ENCODE measurements at regions not wholly inside any gene's neighbourhood (a gene's known extent, or its start where the extent isn't known, plus 50 kb on each side); places are given as distances from the start of the nearest gene placed in this dataset.

DNA sequence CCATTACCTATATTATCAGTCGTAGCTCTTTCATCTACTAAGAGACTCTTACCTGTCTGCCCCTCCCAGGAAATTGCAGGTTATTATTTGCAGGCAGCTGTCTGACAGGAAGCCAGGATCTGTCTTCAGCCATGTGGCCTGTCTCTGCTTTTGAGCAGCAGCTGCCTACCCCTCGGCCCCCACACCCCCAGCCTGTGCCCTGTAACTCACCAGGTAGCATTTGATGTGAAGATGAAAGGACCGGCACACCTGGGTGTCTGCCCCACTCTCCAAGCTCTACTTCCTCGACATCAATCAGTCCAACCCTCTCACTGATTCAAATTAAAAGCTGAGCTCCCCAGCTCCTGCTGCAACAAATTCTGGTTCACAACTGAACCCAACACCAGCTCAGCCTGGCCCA, 197.2 kb upstream of the CTNNB1 start:
- Histone ChIP-seq H3K36me3 (ENCODE audit: insufficient read depth, low read length) (no peaks in the 10 kb centered on the region), H3K4me3 (ENCODE audit: low read length) (no peak overlapping the region), H3K9me3 (ENCODE audit: low read length) (no peaks in the 10 kb centered on the region), H3K4me1 (ENCODE audit: insufficient read depth, low read length) (peaks cover 14% of the 10 kb centered on the region), H3K27ac (ENCODE audit: low read depth, low read length) (no peak overlapping the region), H3K27me3 (ENCODE audit: insufficient read depth, low read length, poor library complexity, severe bottlenecking) (no peaks in the 10 kb centered on the region)
- CTCF ChIA-PET = no interaction called here
- Mint-ChIP-seq H3K9me3 (peaks cover 0 to 5% (median 0%) of the 10 kb centered on the region in 5 donors), H3K4me3 (no peak overlapping the region), H3K27me3 (peaks cover 3 to 10% of the 10 kb centered on the region in 2 donors), H3K4me1 (peaks cover 0 to 5% (median 4%) of the 10 kb centered on the region in 3 donors), H3K36me3 (no peaks in the 10 kb centered on the region), H3K27ac (peak overlapping the region in 1 of 8 donors; percentile 52)
- DNase-seq = peak in 1 of 5 donors; percentile 22
- POLR2A ChIA-PET = no interaction called here

GRCh38 chr3:41007399-41007798, 191.9 kb upstream of the CTNNB1 start:
- CTCF ChIA-PET = no interaction called here
- Mint-ChIP-seq H3K4me1 (peaks cover 0 to under 1% (median under 1%) of the 10 kb centered on the region in 3 donors), H3K27me3 (peaks cover 9 to 45% of the 10 kb centered on the region in 2 donors), H3K36me3 (peaks cover 0 to 3% (median 0%) of the 10 kb centered on the region in 3 donors), H3K9me3 (peaks cover 10 to 19% (median 16%) of the 10 kb centered on the region in 5 donors), H3K4me3 (no peak overlapping the region), H3K27ac (no peak overlapping the region)
- Histone ChIP-seq H3K27ac (ENCODE audit: low read depth, low read length) (no peak overlapping the region), H3K9me3 (ENCODE audit: low read length) (no peaks in the 10 kb centered on the region), H3K27me3 (ENCODE audit: insufficient read depth, low read length, poor library complexity, severe bottlenecking) (no peaks in the 10 kb centered on the region), H3K4me3 (ENCODE audit: low read length) (no peak overlapping the region), H3K4me1 (ENCODE audit: insufficient read depth, low read length) (peaks cover 5% of the 10 kb centered on the region), H3K36me3 (ENCODE audit: insufficient read depth, low read length) (no peaks in the 10 kb centered on the region)
- POLR2A ChIA-PET = no interaction called here
- DNase-seq = no peak

- Histone ChIP-seq H3K36me3 (ENCODE audit: insufficient read depth, low read length) (no peaks in the 10 kb centered on the region), H3K27me3 (ENCODE audit: insufficient read depth, low read length, poor library complexity, severe bottlenecking) (no peaks in the 10 kb centered on the region), H3K4me1 (ENCODE audit: insufficient read depth, low read length) (no peaks in the 10 kb centered on the region), H3K4me3 (ENCODE audit: low read length) (no peak overlapping the region), H3K27ac (ENCODE audit: low read depth, low read length) (no peak overlapping the region), H3K9me3 (ENCODE audit: low read length) (no peaks in the 10 kb centered on the region)
- Mint-ChIP-seq H3K27me3 (peaks cover 8 to 51% of the 10 kb centered on the region in 2 donors), H3K36me3 (peaks cover 0 to 3% (median 0%) of the 10 kb centered on the region in 3 donors), H3K4me3 (no peak overlapping the region), H3K27ac (no peak overlapping the region), H3K9me3 (peaks cover 10 to 17% (median 16%) of the 10 kb centered on the region in 5 donors), H3K4me1 (no peaks in the 10 kb centered on the region)
- ChIA-PET CTCF (interaction anchor here (1.1 to 1.3 kb wide), 2 partner anchors 12 to 15 kb away, joined by 3 read pairs; no protein-coding TSS in a partner anchor), POLR2A (no interaction called here)
- DNase-seq = no peak
Measured at GRCh38 chr3:41011854-41012253, 187.5 kb upstream of the CTNNB1 start.

GRCh38 chr3:41018855-41019254, 180.4 kb upstream of the CTNNB1 start:
- Mint-ChIP-seq H3K9me3 (no peaks in the 10 kb centered on the region), H3K27me3 (peaks cover 4 to 14% of the 10 kb centered on the region in 2 donors)
- POLR2A ChIA-PET = no interaction called here

GRCh38 chr3:41024031-41024836, 175.1 kb upstream of the CTNNB1 start:
- ChIA-PET CTCF (interaction anchor here (1.0 kb wide), 1 partner anchor 13 kb away, joined by 3 read pairs; no protein-coding TSS in a partner anchor), POLR2A (no interaction called here)
- Mint-ChIP-seq H3K27me3 (peaks cover 7 to 10% of the 10 kb centered on the region in 2 donors), H3K9me3 (no peaks in the 10 kb centered on the region), H3K4me3 (no peak overlapping the region), H3K27ac (no peak overlapping the region), H3K4me1 (no peaks in the 10 kb centered on the region), H3K36me3 (no peaks in the 10 kb centered on the region)
- DNase-seq = no peak
- Histone ChIP-seq H3K9me3 (ENCODE audit: low read length) (no peaks in the 10 kb centered on the region), H3K27me3 (ENCODE audit: insufficient read depth, low read length, poor library complexity, severe bottlenecking) (no peaks in the 10 kb centered on the region), H3K36me3 (ENCODE audit: insufficient read depth, low read length) (no peaks in the 10 kb centered on the region), H3K4me3 (ENCODE audit: low read length) (no peak overlapping the region), H3K4me1 (ENCODE audit: insufficient read depth, low read length) (no peaks in the 10 kb centered on the region), H3K27ac (ENCODE audit: low read depth, low read length) (no peak overlapping the region)

More at GRCh38 chr3:41018855-41019254, 180.4 kb upstream of the CTNNB1 start:
- H3K27ac Mint-ChIP-seq = no peak overlapping the region
- H3K36me3 Mint-ChIP-seq = no peaks in the 10 kb centered on the region
- Histone ChIP-seq H3K27ac (ENCODE audit: low read depth, low read length) (no peak overlapping the region), H3K27me3 (ENCODE audit: insufficient read depth, low read length, poor library complexity, severe bottlenecking) (no peaks in the 10 kb centered on the region), H3K36me3 (ENCODE audit: insufficient read depth, low read length) (no peaks in the 10 kb centered on the region), H3K4me3 (ENCODE audit: low read length) (no peak overlapping the region), H3K4me1 (ENCODE audit: insufficient read depth, low read length) (no peaks in the 10 kb centered on the region), H3K9me3 (ENCODE audit: low read length) (no peaks in the 10 kb centered on the region)
- CTCF ChIA-PET = no interaction called here
- no peaks in the 10 kb centered on the region for H3K4me1 Mint-ChIP-seq
- DNase-seq = no peak
- H3K4me3 Mint-ChIP-seq = no peak overlapping the region

DNA sequence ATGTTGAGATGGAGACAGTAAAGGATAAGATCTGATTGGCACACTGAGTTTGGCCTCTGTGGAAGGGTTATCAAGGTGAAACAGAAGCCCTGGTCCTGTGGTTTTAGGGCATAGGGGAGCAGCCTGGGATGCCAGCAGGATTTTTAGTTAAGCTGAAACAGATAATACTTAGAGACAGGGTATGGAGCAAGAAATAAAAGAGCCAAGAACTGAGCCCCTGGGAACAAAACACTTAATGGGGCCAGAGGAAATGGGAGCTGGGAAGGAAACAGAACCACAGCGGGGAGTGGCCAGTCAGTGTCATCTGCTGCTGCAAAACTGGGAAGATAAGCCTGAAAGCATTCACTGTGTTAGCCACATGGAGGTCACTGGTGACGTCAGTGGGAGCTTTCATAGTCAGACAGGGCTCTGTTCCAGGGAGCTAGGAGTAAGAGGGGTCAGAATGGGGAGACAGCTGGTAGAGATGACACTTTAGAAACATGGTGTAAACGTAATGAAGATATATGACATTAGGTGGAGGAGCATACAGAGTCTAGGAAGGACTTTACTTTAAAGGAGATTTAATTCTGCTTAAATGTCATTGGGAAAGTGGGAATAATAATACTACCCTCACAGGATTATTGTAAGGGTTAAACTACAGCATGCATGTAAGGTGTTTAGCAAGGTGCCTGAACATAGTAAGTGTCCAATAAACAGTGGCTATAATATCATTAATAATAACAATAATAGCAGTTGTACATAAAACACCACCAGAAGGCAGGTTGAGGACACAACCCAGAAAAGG, 172.7 kb upstream of the CTNNB1 start:
- no peaks in the 10 kb centered on the region for H3K4me1 Mint-ChIP-seq
- H3K4me3 ChIP-seq (ENCODE audit: low read length) = no peak overlapping the region
- H3K27me3 Mint-ChIP-seq = peaks cover 7 to 8% of the 10 kb centered on the region in 2 donors
- no peak overlapping the region for H3K27ac Mint-ChIP-seq
- H3K36me3 ChIP-seq (ENCODE audit: insufficient read depth, low read length) = no peaks in the 10 kb centered on the region
- CTCF ChIA-PET = no interaction called here
- H3K27ac ChIP-seq (ENCODE audit: low read depth, low read length) = no peak overlapping the region
- no peak overlapping the region for H3K4me3 Mint-ChIP-seq
- H3K4me1 ChIP-seq (ENCODE audit: insufficient read depth, low read length) = no peaks in the 10 kb centered on the region
- no peaks in the 10 kb centered on the region for H3K27me3 ChIP-seq (ENCODE audit: insufficient read depth, low read length, poor library complexity, severe bottlenecking)
- H3K9me3 Mint-ChIP-seq = no peaks in the 10 kb centered on the region
- no peaks in the 10 kb centered on the region for H3K9me3 ChIP-seq (ENCODE audit: low read length)
- no peak for DNase-seq
- POLR2A ChIA-PET = no interaction called here
- H3K36me3 Mint-ChIP-seq = no peaks in the 10 kb centered on the region

DNA sequence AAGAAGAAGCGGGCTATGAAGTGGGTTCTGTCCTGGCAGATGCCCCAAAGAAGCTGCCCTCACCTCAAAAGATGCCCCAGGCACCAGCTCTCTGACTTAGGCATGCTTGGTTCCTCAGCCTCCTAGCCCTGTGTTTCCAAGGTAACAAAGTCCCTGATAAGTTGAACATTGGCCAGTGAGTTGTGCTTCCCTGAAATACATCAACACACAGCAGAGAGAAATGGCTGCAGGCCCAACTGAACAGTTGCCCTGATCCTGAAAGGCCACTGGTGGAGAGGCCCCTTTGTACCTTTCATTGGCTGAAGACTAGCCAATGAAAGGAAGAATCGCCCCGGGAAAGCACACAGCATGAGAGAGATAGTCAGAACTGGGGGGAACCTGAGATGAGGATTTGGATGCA, 169.9 kb upstream of the CTNNB1 start:
- H3K27me3 Mint-ChIP-seq = peaks cover 6 to 17% of the 10 kb centered on the region in 2 donors
- POLR2A ChIA-PET = no interaction called here
- H3K27ac ChIP-seq (ENCODE audit: low read depth, low read length) = no peak overlapping the region
- H3K36me3 Mint-ChIP-seq = no peaks in the 10 kb centered on the region
- no peaks in the 10 kb centered on the region for H3K9me3 ChIP-seq (ENCODE audit: low read length)
- no peak for DNase-seq
- no peaks in the 10 kb centered on the region for H3K9me3 Mint-ChIP-seq
- H3K4me1 ChIP-seq (ENCODE audit: insufficient read depth, low read length) = no peaks in the 10 kb centered on the region
- H3K36me3 ChIP-seq (ENCODE audit: insufficient read depth, low read length) = no peaks in the 10 kb centered on the region
- no peak overlapping the region for H3K4me3 Mint-ChIP-seq
- no peaks in the 10 kb centered on the region for H3K4me1 Mint-ChIP-seq
- no peaks in the 10 kb centered on the region for H3K27me3 ChIP-seq (ENCODE audit: insufficient read depth, low read length, poor library complexity, severe bottlenecking)
- CTCF ChIA-PET = no interaction called here
- H3K27ac Mint-ChIP-seq = no peak overlapping the region
- H3K4me3 ChIP-seq (ENCODE audit: low read length) = no peak overlapping the region

GRCh38 chr3:41030220-41030619, 169.1 kb upstream of the CTNNB1 start:
- H3K4me1 ChIP-seq (ENCODE audit: insufficient read depth, low read length) = no peaks in the 10 kb centered on the region
- H3K36me3 ChIP-seq (ENCODE audit: insufficient read depth, low read length) = no peaks in the 10 kb centered on the region
- POLR2A ChIA-PET = no interaction called here
- Mint-ChIP-seq H3K4me1 (no peaks in the 10 kb centered on the region), H3K36me3 (no peaks in the 10 kb centered on the region), H3K4me3 (no peak overlapping the region), H3K9me3 (no peaks in the 10 kb centered on the region), H3K27me3 (peaks cover 9 to 17% of the 10 kb centered on the region in 2 donors), H3K27ac (no peak overlapping the region)
- no peak overlapping the region for H3K27ac ChIP-seq (ENCODE audit: low read depth, low read length)
- DNase-seq = no peak
- H3K9me3 ChIP-seq (ENCODE audit: low read length) = no peaks in the 10 kb centered on the region
- CTCF ChIA-PET = no interaction called here
- H3K27me3 ChIP-seq (ENCODE audit: insufficient read depth, low read length, poor library complexity, severe bottlenecking) = no peaks in the 10 kb centered on the region
- H3K4me3 ChIP-seq (ENCODE audit: low read length) = no peak overlapping the region
